Osteoblast (primary cell): ENCODE measurements at regions not wholly inside any gene's neighbourhood (a gene's known extent, or its start where the extent isn't known, plus 50 kb on each side); places are given as distances from the start of the nearest gene placed in this dataset.

Experiments
- DNase-seq: peaks from one replicate; pipeline ENCODE4 v3.0.0; 2011; ENCODE audit warnings: low spot score, mixed read lengths; ENCODE audit not compliant: insufficient read length; ENCODE audit errors: missing footprints
- H2AFZ ChIP-seq: 2 replicates; pipeline ENCODE4 v1.6.0; 2011; ENCODE audit warnings: mild to moderate bottlenecking, low read length
- H3K27ac ChIP-seq: 2 replicates; pipeline ENCODE4 v1.5.1; 2011; ENCODE audit warnings: mild to moderate bottlenecking, low read depth, low read length, moderate library complexity
- H3K27me3 ChIP-seq: 2 replicates; pipeline ENCODE4 v1.6.0; 2012; ENCODE audit warnings: mild to moderate bottlenecking, control low read depth, inconsistent platforms, low read length, moderate library complexity; ENCODE audit not compliant: insufficient read depth
- H3K36me3 ChIP-seq: 2 replicates; pipeline ENCODE4 v1.5.1; 2011; ENCODE audit warnings: mild to moderate bottlenecking, low read length, control low read depth, moderate library complexity; ENCODE audit not compliant: insufficient read depth
- H3K4me1 ChIP-seq: 2 replicates; pipeline ENCODE4 v1.5.1; 2011; ENCODE audit warnings: mild to moderate bottlenecking, low read length, control low read depth, moderate library complexity; ENCODE audit not compliant: insufficient read depth
- H3K4me2 ChIP-seq: 2 replicates; pipeline ENCODE4 v1.6.0; 2011; ENCODE audit warnings: mild to moderate bottlenecking, low read length; ENCODE audit not compliant: insufficient read depth
- H3K4me3 ChIP-seq: fragments of 200-600 bp; sonication (generic); 3 replicates; pipeline ENCODE4 v1.5.1; 2012; ENCODE audit warnings: mild to moderate bottlenecking, low read length, inconsistent platforms; ENCODE audit not compliant: insufficient read depth
- H3K79me2 ChIP-seq: 2 replicates; pipeline ENCODE4 v1.6.0; 2012; ENCODE audit warnings: mild to moderate bottlenecking, low read length, control low read depth, inconsistent platforms; ENCODE audit not compliant: insufficient read depth
- H3K9me3 ChIP-seq: 2 replicates; pipeline ENCODE4 v1.5.1; 2011; ENCODE audit warnings: low read depth, low read length, control low read depth
- H4K20me1 ChIP-seq: 2 replicates; pipeline ENCODE4 v1.6.0; 2012; ENCODE audit warnings: mild to moderate bottlenecking, low read length, control low read depth; ENCODE audit not compliant: insufficient read depth
- TF ChIP-seq, protein P1 (sequence below): IDR thresholded peaks from 2 replicates; pipeline ENCODE4 v1.5.1; 2011; ENCODE audit warnings: mild to moderate bottlenecking, low read depth, low read length, moderate library complexity; ENCODE audit errors: extremely low read depth

DNA sequence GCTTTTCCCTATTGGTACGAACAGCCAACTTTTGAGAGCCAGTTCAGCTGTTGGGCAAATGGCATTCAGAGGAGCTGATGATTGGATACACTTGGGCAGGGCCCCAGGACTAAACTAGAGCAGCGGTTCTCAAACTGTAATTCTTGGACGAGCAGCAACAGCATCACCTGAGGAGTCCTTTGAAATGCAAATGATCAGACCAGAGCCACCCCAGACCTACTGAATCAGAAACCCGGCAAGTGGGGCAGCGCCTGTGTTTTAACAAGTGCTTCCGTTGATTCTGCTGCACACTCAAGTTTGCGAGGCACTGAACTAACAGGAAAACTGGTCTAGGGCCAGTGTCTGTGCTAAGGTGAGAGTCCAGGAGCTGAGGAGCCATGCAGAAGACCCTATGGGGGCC is 239.7 kb downstream of the UACA start:
- Histone ChIP-seq H3K36me3 (no peaks in the 10 kb centered on the region), H3K4me2 (no peak overlapping the region), H4K20me1 (no peaks in the 10 kb centered on the region), H3K9me3 (no peaks in the 10 kb centered on the region), H3K27me3 (peaks cover 38% of the 10 kb centered on the region), H3K4me1 (peaks cover 21% of the 10 kb centered on the region), H3K79me2 (no peaks in the 10 kb centered on the region), H3K4me3 (no peak overlapping the region), H3K27ac (no peak overlapping the region), H2AFZ (no peak overlapping the region)
- TF ChIP-seq, protein P1, sequence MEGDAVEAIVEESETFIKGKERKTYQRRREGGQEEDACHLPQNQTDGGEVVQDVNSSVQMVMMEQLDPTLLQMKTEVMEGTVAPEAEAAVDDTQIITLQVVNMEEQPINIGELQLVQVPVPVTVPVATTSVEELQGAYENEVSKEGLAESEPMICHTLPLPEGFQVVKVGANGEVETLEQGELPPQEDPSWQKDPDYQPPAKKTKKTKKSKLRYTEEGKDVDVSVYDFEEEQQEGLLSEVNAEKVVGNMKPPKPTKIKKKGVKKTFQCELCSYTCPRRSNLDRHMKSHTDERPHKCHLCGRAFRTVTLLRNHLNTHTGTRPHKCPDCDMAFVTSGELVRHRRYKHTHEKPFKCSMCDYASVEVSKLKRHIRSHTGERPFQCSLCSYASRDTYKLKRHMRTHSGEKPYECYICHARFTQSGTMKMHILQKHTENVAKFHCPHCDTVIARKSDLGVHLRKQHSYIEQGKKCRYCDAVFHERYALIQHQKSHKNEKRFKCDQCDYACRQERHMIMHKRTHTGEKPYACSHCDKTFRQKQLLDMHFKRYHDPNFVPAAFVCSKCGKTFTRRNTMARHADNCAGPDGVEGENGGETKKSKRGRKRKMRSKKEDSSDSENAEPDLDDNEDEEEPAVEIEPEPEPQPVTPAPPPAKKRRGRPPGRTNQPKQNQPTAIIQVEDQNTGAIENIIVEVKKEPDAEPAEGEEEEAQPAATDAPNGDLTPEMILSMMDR = no peak
- no peak for DNase-seq

DNA sequence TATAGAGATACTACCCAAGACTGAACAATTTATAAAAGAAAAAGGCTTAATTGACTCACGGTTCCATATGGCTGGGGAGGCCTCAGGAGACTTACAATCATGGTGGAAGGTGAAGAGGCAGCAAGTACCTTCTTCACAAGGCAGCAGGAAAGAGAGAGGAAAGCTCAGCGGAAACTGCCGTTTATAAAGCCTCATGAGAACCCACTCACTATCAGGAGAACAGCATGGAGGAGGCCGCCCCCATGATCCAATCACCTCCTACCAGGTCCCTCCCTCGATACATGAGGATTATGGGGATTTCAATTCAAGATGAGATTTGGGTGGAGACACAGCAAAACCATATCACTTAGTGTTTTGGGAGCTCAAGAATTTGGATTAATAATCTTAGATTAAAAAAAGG is 240.2 kb downstream of the UACA start:
- peaks cover 18% of the 10 kb centered on the region for H3K4me1 ChIP-seq
- no peak overlapping the region for H2AFZ ChIP-seq
- no peak overlapping the region for H3K4me2 ChIP-seq
- H3K27ac ChIP-seq = no peak overlapping the region
- no peaks in the 10 kb centered on the region for H3K79me2 ChIP-seq
- H3K4me3 ChIP-seq = no peak overlapping the region
- DNase-seq = no peak
- no peaks in the 10 kb centered on the region for H3K9me3 ChIP-seq
- no peaks in the 10 kb centered on the region for H3K36me3 ChIP-seq
- TF ChIP-seq, protein P1 = no peak
- H4K20me1 ChIP-seq = no peaks in the 10 kb centered on the region
- peaks cover 42% of the 10 kb centered on the region for H3K27me3 ChIP-seq

DNA sequence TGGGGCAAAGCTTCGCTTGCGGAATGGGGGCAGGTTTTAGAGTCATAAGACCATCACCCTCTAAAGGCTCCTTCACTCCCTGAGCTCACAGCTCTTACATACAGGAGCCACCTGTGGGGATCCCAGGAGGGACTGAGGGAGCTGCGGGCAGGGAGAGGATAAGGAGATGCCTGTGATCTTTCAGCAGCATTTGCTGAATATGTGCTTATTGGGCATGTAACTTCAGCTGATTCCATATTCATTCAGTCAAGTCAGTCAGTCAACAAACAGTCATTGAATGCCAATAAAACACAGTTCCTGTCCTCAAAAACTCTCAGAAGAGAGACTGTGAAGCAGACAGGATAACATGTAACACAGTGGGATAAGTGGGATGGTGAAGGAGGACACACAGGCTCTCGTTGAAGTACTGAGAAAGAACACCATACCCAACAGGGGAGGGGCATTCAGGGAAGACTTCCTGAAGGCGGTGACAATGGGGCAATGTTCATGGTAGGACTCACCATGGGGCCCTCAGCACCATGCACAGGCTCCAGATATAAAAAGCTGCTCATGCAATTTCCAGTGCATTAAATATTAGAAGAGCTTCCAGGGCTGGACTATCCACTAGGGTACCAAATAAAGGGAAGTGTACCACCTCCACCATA is 240.9 kb downstream of the UACA start:
- Histone ChIP-seq H2AFZ (no peak overlapping the region), H3K79me2 (no peaks in the 10 kb centered on the region), H3K27me3 (peaks cover 43% of the 10 kb centered on the region), H4K20me1 (no peaks in the 10 kb centered on the region), H3K27ac (no peak overlapping the region), H3K9me3 (no peaks in the 10 kb centered on the region), H3K4me2 (no peak overlapping the region), H3K36me3 (no peaks in the 10 kb centered on the region), H3K4me3 (no peak overlapping the region), H3K4me1 (peaks cover 17% of the 10 kb centered on the region)
- no peak for DNase-seq
- TF ChIP-seq, protein P1 = no peak

DNA sequence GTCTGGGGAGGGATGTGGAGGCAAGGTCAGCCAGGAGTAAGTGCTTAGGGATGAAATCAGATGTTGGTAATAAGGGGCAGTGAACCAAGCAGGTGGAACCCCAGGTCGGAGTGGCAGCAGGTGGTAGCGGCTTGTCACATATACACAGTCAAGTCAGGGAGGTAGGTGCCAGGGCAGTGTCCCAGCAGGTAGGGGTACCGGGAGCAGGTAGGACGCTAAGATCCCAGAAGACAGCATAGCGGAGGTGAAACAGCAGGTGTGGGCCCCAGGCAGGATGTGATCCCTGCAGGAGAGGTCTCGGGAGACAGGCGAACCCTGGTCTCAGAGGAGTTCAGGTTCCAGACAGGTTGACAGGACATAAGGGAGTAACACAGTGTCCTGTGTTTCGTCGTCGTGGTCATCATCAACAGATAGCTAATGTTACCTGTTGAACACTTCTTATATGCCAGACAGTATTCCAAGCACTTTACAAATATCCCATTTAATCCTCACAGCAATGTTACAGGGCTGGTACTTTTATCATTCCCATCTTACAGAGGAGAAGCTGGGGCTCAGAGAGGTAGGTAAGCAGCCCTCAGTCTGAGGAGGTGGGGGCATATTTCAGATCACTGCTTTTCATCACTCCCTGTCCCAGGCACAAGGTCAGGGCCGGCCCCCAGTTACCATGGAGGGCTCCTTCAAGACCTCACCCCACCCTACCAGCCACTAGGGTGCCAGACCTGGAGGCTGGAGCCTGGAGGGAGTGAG is 241.6 kb downstream of the UACA start:
- Histone ChIP-seq H3K4me1 (peaks cover 10% of the 10 kb centered on the region), H3K79me2 (no peaks in the 10 kb centered on the region), H3K4me3 (no peak overlapping the region), H3K9me3 (no peaks in the 10 kb centered on the region), H3K27ac (no peak overlapping the region), H4K20me1 (no peaks in the 10 kb centered on the region), H3K4me2 (no peak overlapping the region), H3K36me3 (no peaks in the 10 kb centered on the region), H2AFZ (no peak overlapping the region), H3K27me3 (peaks cover 49% of the 10 kb centered on the region)
- TF ChIP-seq, protein P1 = no peak
- no peak for DNase-seq
